ENCODE measurements at regions not wholly inside any gene's neighbourhood (a gene's known extent, or its start where the extent isn't known, plus 50 kb on each side); places are given as distances from the start of the nearest gene placed in this dataset.

GRCh38 chr9:536597-537511 lies 304.6 kb upstream of the DMRT1 start:
- H3K4me3 Mint-ChIP-seq: no peak overlapping the region
- H3K36me3 Mint-ChIP-seq: peaks cover 6% of the 10 kb centered on the region
- H3K4me1 Mint-ChIP-seq (ENCODE audit: low read depth in 2 of 2): no peaks in the 10 kb centered on the region
- DNase-seq (ENCODE audit: low spot score) (no peak), ATAC-seq (no peak)
- H3K27ac Mint-ChIP-seq: no peak overlapping the region
- H3K9me3 Mint-ChIP-seq: no peaks in the 10 kb centered on the region
- peaks cover 15 to 17% of the 10 kb centered on the region in 2 donors for H3K27me3 Mint-ChIP-seq

GRCh38 chr9:543478-543877 lies 298.0 kb upstream of the DMRT1 start:
- no peaks in the 10 kb centered on the region for H3K4me1 Mint-ChIP-seq (ENCODE audit: low read depth in 2 of 2)
- no peaks in the 10 kb centered on the region for H3K9me3 Mint-ChIP-seq
- DNase-seq (ENCODE audit: low spot score) (no peak), ATAC-seq (no peak)
- peaks cover 6% of the 10 kb centered on the region for H3K36me3 Mint-ChIP-seq
- no peak overlapping the region for H3K27ac Mint-ChIP-seq
- peaks cover 38 to 42% of the 10 kb centered on the region in 2 donors for H3K27me3 Mint-ChIP-seq
- no peak overlapping the region for H3K4me3 Mint-ChIP-seq

DNA sequence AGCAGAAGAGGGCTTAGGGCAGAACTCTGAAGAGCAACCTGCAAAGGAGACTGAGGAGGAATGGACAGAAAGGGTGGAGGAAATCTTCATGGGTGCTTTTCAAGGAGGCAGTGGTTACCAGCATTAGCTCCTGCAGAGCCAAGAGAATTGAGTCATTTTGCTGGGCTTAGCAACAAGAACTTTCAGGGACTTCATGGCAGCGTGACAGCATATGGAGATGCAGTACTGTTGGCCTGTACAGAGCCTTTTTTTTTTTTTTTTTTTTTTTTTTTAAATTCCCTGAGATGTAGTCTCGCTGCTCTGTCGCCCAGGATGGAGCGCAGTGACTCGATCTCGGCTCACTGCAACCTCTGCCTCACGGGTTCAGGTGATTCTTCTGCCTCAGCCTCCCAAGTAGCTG lies 296.0 kb upstream of the DMRT1 start:
- no peak for DNase-seq (ENCODE audit: low spot score)
- Mint-ChIP-seq H3K4me3 (no peak overlapping the region), H3K4me1 (ENCODE audit: low read depth in 2 of 2) (no peaks in the 10 kb centered on the region), H3K27me3 (peaks cover 40 to 41% of the 10 kb centered on the region in 2 donors), H3K36me3 (no peaks in the 10 kb centered on the region), H3K27ac (no peak overlapping the region), H3K9me3 (no peaks in the 10 kb centered on the region)
- ATAC-seq: no peak

GRCh38 chr9:546235-546634 lies 295.3 kb upstream of the DMRT1 start:
- H3K4me3 Mint-ChIP-seq: no peak overlapping the region

GRCh38 chr9:546797-547223 lies 294.7 kb upstream of the DMRT1 start:
- H3K27me3 Mint-ChIP-seq: peaks cover 33 to 42% of the 10 kb centered on the region in 2 donors
- no peak for DNase-seq (ENCODE audit: low spot score)

More at GRCh38 chr9:546235-546634, 295.3 kb upstream of the DMRT1 start:
- DNase-seq (ENCODE audit: low spot score) (no peak), ATAC-seq (no peak)
- no peak overlapping the region for H3K27ac Mint-ChIP-seq
- H3K4me1 Mint-ChIP-seq (ENCODE audit: low read depth in 2 of 2): no peaks in the 10 kb centered on the region
- peaks cover 35 to 40% of the 10 kb centered on the region in 2 donors for H3K27me3 Mint-ChIP-seq
- no peaks in the 10 kb centered on the region for H3K9me3 Mint-ChIP-seq
- H3K36me3 Mint-ChIP-seq: no peaks in the 10 kb centered on the region

DNA sequence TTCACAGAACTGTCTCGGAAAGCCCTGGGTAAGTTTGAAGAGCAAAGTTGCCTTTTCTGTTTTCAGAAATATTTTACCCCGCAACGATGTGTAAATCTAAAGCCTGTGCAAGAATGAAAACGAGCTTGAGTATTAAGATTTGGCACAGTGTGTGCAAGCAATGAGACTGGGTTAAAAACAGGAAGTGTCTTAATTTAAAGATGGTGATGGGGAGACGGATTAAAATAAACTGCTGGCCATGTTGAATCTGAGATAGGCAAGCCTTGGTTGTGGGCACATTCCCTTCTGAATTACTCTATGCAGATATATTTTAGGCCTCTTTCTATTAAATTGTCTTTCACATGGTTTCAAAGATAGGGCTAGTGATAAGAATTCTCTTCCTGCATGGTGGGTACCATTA lies 294.2 kb upstream of the DMRT1 start:
- ATAC-seq (no peak), DNase-seq (ENCODE audit: low spot score) (no peak)
- Mint-ChIP-seq H3K27me3 (peaks cover 32 to 47% of the 10 kb centered on the region in 2 donors), H3K4me1 (ENCODE audit: low read depth in 2 of 2) (no peaks in the 10 kb centered on the region), H3K9me3 (no peaks in the 10 kb centered on the region), H3K36me3 (no peaks in the 10 kb centered on the region), H3K27ac (no peak overlapping the region), H3K4me3 (no peak overlapping the region)

More at GRCh38 chr9:546797-547223, 294.7 kb upstream of the DMRT1 start:
- Mint-ChIP-seq H3K27ac (no peak overlapping the region), H3K4me1 (ENCODE audit: low read depth in 2 of 2) (no peaks in the 10 kb centered on the region), H3K9me3 (no peaks in the 10 kb centered on the region), H3K36me3 (no peaks in the 10 kb centered on the region), H3K4me3 (no peak overlapping the region)
- ATAC-seq: no peak

DNA sequence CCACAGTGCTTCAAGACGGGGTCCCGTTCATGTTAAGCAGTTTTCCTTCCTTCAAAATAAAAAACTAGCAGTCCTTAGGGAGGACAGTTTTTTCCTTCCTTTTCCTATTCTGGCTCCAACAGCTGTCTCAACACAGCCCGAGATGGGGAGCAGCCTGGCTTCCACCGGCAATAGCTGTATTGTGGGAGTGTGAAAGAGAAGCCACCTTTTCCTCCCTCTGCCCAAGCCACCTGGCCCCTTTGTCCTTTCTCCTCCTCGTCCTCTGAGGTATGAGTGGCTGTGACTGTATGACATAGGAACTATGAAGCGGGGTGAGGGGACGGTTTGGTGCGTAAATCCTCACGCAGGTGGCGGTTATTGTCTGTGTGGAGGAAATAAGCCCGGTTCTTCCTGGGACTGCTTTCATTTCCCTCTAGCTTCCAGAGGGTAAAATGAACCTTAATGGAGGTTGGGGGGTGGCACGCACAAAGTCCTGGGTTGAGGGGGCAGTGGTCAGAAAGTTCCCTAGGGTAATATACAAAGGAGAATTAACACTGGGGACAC lies 292.0 kb upstream of the DMRT1 start:
- Mint-ChIP-seq H3K27ac (no peak overlapping the region), H3K4me1 (ENCODE audit: low read depth in 2 of 2) (no peaks in the 10 kb centered on the region), H3K36me3 (no peaks in the 10 kb centered on the region), H3K27me3 (peaks cover 25 to 41% of the 10 kb centered on the region in 2 donors), H3K9me3 (no peaks in the 10 kb centered on the region), H3K4me3 (no peak overlapping the region)
- ATAC-seq (no peak), DNase-seq (ENCODE audit: low spot score) (no peak)

DNA sequence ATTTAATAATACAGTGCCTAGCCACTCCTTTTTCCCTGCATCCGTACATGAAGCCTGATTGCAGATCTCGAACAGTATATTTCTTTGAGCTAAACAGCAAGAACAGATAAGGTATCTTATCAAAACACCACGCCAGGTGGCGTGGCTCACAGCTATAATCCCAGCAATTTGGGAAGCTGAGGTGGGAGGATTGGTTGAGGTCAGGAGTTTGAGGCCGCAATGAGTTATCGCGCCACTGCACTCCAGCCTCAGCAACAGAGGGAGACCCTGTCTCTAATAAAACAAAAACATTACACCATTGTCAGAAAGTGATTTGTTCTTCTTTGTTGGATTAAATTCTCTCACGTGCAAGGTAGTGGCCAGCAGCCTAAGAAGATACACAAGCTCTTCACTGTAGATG lies 291.2 kb upstream of the DMRT1 start:
- no peak overlapping the region for H3K27ac Mint-ChIP-seq

DNA sequence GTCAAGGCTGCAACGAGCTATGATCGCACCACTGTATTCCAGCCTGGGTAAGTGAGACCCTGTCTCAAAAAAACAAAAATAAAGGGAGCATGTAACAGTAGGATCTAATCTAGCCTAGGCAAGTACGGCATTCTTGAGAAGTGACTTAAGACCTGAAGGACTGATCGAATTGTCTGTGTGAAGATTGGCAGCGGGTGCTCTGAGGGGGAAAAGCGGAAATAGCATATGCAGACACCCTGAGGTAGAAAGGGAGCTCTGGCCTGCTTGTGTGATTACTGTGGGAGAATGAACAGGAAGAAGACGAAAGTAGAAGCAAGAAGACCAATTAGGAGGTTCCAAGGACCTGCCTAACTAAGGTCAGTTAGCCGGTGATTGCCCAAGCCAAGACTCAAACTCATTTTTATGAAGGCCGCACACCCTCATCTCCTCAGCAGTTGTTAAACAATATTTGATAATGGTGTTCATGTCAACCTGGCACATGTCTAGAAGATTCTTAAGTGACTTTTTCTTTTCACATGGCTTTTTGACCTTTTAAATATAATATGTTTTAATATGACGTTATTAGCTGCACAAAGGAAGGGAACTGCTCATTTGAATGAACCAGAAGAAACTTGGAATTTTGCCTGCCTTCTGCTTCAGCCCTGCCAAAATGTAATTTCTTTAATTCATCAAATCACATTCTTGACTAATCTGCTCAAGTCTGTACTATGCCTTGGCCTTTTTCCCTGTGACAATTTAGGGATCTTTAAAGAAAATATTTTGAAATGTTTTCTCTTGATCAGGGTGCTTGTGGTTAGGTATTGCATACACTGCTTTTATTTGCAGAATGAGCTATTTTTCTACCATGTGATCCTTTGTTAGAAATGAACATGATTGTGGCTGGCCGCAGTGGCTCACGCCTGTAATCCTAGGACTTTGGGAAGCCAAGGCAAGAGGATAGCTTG lies 289.2 kb upstream of the DMRT1 start:
- Mint-ChIP-seq H3K27ac (no peak overlapping the region), H3K9me3 (no peaks in the 10 kb centered on the region), H3K4me1 (ENCODE audit: low read depth in 2 of 2) (no peaks in the 10 kb centered on the region), H3K27me3 (peaks cover 10 to 31% of the 10 kb centered on the region in 2 donors), H3K4me3 (no peak overlapping the region), H3K36me3 (no peaks in the 10 kb centered on the region)
- DNase-seq (ENCODE audit: low spot score) (no peak), ATAC-seq (no peak)

More for the DNA sequence above, 291.2 kb upstream of the DMRT1 start:
- ATAC-seq: no peak
- peaks cover 18 to 36% of the 10 kb centered on the region in 2 donors for H3K27me3 Mint-ChIP-seq
- no peak overlapping the region for H3K4me3 Mint-ChIP-seq
- no peaks in the 10 kb centered on the region for H3K4me1 Mint-ChIP-seq (ENCODE audit: low read depth in 2 of 2)
- H3K36me3 Mint-ChIP-seq: no peaks in the 10 kb centered on the region
- DNase-seq (ENCODE audit: low spot score): no peak
- H3K9me3 Mint-ChIP-seq: no peaks in the 10 kb centered on the region

DNA sequence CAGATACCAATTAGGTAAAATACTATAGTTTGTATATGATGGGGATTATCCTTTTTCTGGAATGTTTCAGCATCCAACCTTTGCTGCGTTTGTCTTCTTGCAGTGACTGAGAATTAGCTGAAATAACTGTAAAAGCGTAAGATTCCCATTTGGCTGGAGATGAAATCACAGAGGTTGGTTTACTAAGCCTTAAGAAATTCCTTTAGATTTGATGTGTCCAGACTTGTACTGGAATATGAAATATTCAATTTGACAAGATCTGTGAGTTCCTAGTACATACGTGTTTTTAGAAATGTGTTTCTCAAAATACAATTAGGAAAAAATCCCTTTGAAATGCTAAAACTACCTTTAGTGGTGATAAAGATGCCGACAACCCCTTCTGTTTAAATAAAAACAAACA lies 286.0 kb upstream of the DMRT1 start:
- H3K36me3 Mint-ChIP-seq: no peaks in the 10 kb centered on the region
- ATAC-seq: no peak
- no peaks in the 10 kb centered on the region for H3K4me1 Mint-ChIP-seq (ENCODE audit: low read depth in 2 of 2)
- no peak for DNase-seq (ENCODE audit: low spot score)
- peaks cover 21 to 52% of the 10 kb centered on the region in 2 donors for H3K27me3 Mint-ChIP-seq
- H3K9me3 Mint-ChIP-seq: no peaks in the 10 kb centered on the region
- H3K27ac Mint-ChIP-seq: no peak overlapping the region
- no peak overlapping the region for H3K4me3 Mint-ChIP-seq

- ATAC-seq (no peak), DNase-seq (ENCODE audit: low spot score) (no peak)
- no peak overlapping the region for H3K27ac Mint-ChIP-seq
- H3K36me3 Mint-ChIP-seq: no peaks in the 10 kb centered on the region
- H3K9me3 Mint-ChIP-seq: no peaks in the 10 kb centered on the region
- H3K4me1 Mint-ChIP-seq (ENCODE audit: low read depth in 2 of 2): no peaks in the 10 kb centered on the region
- no peak overlapping the region for H3K4me3 Mint-ChIP-seq
- peaks cover 24 to 50% of the 10 kb centered on the region in 2 donors for H3K27me3 Mint-ChIP-seq
These were observed 285.3 kb upstream of the DMRT1 start for GRCh38 chr9:556199-556598.

DNA sequence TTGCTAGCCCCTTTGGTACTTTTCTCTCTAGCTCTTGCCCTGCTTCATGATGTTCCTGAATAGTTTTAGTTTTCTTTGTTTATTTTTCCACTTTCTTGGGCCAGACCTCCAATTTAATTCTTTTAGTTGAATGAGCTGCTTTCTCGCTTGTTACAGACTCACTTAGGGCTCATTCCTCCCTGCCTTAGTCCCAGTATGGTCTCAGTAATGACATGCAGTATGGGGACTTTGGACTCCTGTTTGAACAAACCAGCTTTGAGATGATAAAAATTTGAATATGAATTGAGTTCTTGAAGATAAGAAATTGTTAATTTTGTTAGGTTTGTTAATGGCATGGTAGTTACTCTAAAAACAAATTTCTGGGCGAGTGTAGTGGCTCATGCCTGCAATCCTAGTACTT lies 284.8 kb upstream of the DMRT1 start:
- no peaks in the 10 kb centered on the region for H3K36me3 Mint-ChIP-seq
- no peak overlapping the region for H3K27ac Mint-ChIP-seq
- no peak overlapping the region for H3K4me3 Mint-ChIP-seq
- no peaks in the 10 kb centered on the region for H3K4me1 Mint-ChIP-seq (ENCODE audit: low read depth in 2 of 2)
- H3K9me3 Mint-ChIP-seq: no peaks in the 10 kb centered on the region
- no peak for DNase-seq (ENCODE audit: low spot score)
- H3K27me3 Mint-ChIP-seq: peaks cover 29 to 45% of the 10 kb centered on the region in 2 donors
- ATAC-seq: no peak

DNA sequence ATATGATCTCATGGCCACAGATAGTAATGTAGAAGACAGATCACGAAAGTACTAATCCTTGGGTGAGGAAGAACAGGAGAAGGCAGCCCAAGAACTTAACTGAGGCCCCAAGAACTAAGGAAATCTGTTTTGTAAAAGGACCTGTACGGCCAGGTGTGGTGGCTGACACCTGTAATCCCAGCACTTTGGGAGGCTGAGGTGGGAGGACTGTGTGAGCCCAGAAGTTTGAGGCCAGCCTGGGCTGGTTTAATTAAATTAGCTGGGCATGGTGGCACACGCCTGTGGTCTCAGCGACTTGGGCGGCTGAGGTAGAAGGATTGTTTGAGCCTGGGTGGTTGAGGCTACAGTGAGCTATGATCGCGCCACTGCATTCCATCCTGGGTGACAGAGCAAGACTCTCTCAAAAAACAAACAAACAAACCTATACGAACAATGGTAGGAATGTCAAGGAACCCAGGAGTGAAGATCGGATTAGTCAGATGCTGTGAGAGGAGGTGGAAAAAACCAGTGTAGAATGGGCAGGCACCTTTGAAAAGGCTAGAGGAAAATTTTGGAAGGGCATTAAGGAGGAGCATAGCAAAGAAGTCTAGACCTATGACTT lies 283.8 kb upstream of the DMRT1 start:
- H3K4me3 Mint-ChIP-seq: no peak overlapping the region
- H3K27me3 Mint-ChIP-seq: peaks cover 27 to 38% of the 10 kb centered on the region in 2 donors
- no peaks in the 10 kb centered on the region for H3K36me3 Mint-ChIP-seq
- no peaks in the 10 kb centered on the region for H3K4me1 Mint-ChIP-seq (ENCODE audit: low read depth in 2 of 2)
- no peak for DNase-seq (ENCODE audit: low spot score)
- H3K27ac Mint-ChIP-seq: no peak overlapping the region
- H3K9me3 Mint-ChIP-seq: no peaks in the 10 kb centered on the region
- no peak for ATAC-seq

Data from natural killer cell treated with Interleukin-12 subunit alpha and Interleukin-12 subunit beta and Interleukin-15 and Interleukin-18, amount 100 ng/mL, for 72 hours (primary cell).